Peyer's patch (tissue), 4 donors: ENCODE measurements at regions not wholly inside any gene's neighbourhood (a gene's known extent, or its start where the extent isn't known, plus 50 kb on each side); places are given as distances from the start of the nearest gene placed in this dataset.

Experiments
- DNase-seq, 3 donors: peaks; one replicate each; pipeline ENCODE4 v3.0.0-alpha.2; 2017 to 2019
- H3K27ac ChIP-seq, 4 donors: fragments of 200-600 bp; sonication (generic); one replicate each; pipeline ENCODE4 v1.5.1; 2016 to 2019
- H3K27me3 ChIP-seq, 2 donors: fragments of 200-600 bp; sonication (generic); one replicate each; pipeline ENCODE4 v1.5.1; 2019
- H3K36me3 ChIP-seq, 3 donors: fragments of 200-600 bp; sonication (generic); one replicate each; pipeline ENCODE4 v1.5.1; 2016 to 2019
- H3K4me1 ChIP-seq, 4 donors: fragments of 200-600 bp; sonication (generic); one replicate each; pipeline ENCODE4 v1.5.1; 2016 to 2019
- H3K4me3 ChIP-seq, 4 donors: fragments of 200-600 bp; sonication (generic); 1 replicate in 3 of 4; 2 replicates in 1 of 4; pipeline ENCODE4 v1.5.1; 2016 to 2019; ENCODE audit warnings: mild to moderate bottlenecking in 1 of 4
- H3K9me3 ChIP-seq, 4 donors: fragments of 200-600 bp; sonication (generic); one replicate each; pipeline ENCODE4 v1.5.1; 2016 to 2019; ENCODE audit warnings: mild to moderate bottlenecking in 1 of 4
- CTCF ChIP-seq, 6 experiments: fragments of 450-650 bp in 4 of 6; fragments of 200-600 bp in 2 of 6; sonication (generic) in 1 of 6; IDR thresholded peaks; one replicate each; pipeline ENCODE4 v1.5.1; 2017 to 2019; ENCODE audit warnings: antibody characterized with exemption in 6 of 6, mild to moderate bottlenecking in 3 of 6, moderate library complexity in 1 of 6
- POLR2A ChIP-seq, 2 donors: fragments of 450-650 bp; IDR thresholded peaks; one replicate each; pipeline ENCODE4 v1.5.1; 2017; ENCODE audit warnings: antibody characterized with exemption in 2 of 2, mild to moderate bottlenecking in 2 of 2, moderate library complexity in 2 of 2

- Histone ChIP-seq H3K36me3 (no peaks in the 10 kb centered on the region), H3K4me3 (no peak overlapping the region), H3K4me1 (no peaks in the 10 kb centered on the region), H3K27ac (no peak overlapping the region), H3K27me3 (no peaks in the 10 kb centered on the region), H3K9me3 (no peaks in the 10 kb centered on the region)
- TF ChIP-seq POLR2A (IDR thresholded peaks at IDR 0.05) (no peak), CTCF (IDR thresholded peaks at IDR 0.05) (no peak)
- no peak for DNase-seq
Measured at GRCh38 chr13:90120026-90120425, 1227.5 kb upstream of the MIR17HG start.

- TF ChIP-seq CTCF (IDR thresholded peaks at IDR 0.05): no peak
- no peak for TF ChIP-seq POLR2A (IDR thresholded peaks at IDR 0.05)
- Histone ChIP-seq H3K4me3 (no peak overlapping the region), H3K27me3 (no peaks in the 10 kb centered on the region), H3K4me1 (no peaks in the 10 kb centered on the region), H3K36me3 (no peaks in the 10 kb centered on the region), H3K27ac (no peak overlapping the region), H3K9me3 (no peaks in the 10 kb centered on the region)
- DNase-seq: no peak
Measured at GRCh38 chr13:90121784-90122183, 1225.7 kb upstream of the MIR17HG start.

GRCh38 chr13:90122531-90122930 lies 1225.0 kb upstream of the MIR17HG start:
- Histone ChIP-seq H3K36me3 (no peaks in the 10 kb centered on the region), H3K27ac (no peak overlapping the region), H3K9me3 (no peaks in the 10 kb centered on the region), H3K4me3 (no peak overlapping the region), H3K4me1 (no peaks in the 10 kb centered on the region), H3K27me3 (no peaks in the 10 kb centered on the region)
- TF ChIP-seq CTCF (IDR thresholded peaks at IDR 0.05) (no peak), POLR2A (IDR thresholded peaks at IDR 0.05) (no peak)
- no peak for DNase-seq

GRCh38 chr13:90135558-90135957 lies 1211.9 kb upstream of the MIR17HG start:
- no peaks in the 10 kb centered on the region for H3K9me3 ChIP-seq
- TF ChIP-seq POLR2A (IDR thresholded peaks at IDR 0.05): no peak
- no peak for TF ChIP-seq CTCF (IDR thresholded peaks at IDR 0.05)
- H3K4me3 ChIP-seq: no peak overlapping the region
- no peaks in the 10 kb centered on the region for H3K36me3 ChIP-seq
- H3K27ac ChIP-seq: no peak overlapping the region
- DNase-seq: no peak
- H3K27me3 ChIP-seq: no peaks in the 10 kb centered on the region
- no peaks in the 10 kb centered on the region for H3K4me1 ChIP-seq

- H3K9me3 ChIP-seq: no peaks in the 10 kb centered on the region
- no peaks in the 10 kb centered on the region for H3K4me1 ChIP-seq
- DNase-seq: no peak
- H3K27me3 ChIP-seq: no peaks in the 10 kb centered on the region
- TF ChIP-seq POLR2A (IDR thresholded peaks at IDR 0.05): no peak
- no peak for TF ChIP-seq CTCF (IDR thresholded peaks at IDR 0.05)
- no peak overlapping the region for H3K4me3 ChIP-seq
- H3K27ac ChIP-seq: no peak overlapping the region
- no peaks in the 10 kb centered on the region for H3K36me3 ChIP-seq
Measured at GRCh38 chr13:90142251-90142650, 1205.2 kb upstream of the MIR17HG start.

GRCh38 chr13:90154311-90154960 lies 1193.1 kb upstream of the MIR17HG start:
- H3K36me3 ChIP-seq: no peaks in the 10 kb centered on the region
- no peaks in the 10 kb centered on the region for H3K4me1 ChIP-seq
- no peaks in the 10 kb centered on the region for H3K9me3 ChIP-seq
- H3K27ac ChIP-seq: no peak overlapping the region
- H3K27me3 ChIP-seq: no peaks in the 10 kb centered on the region
- no peak for DNase-seq
- no peak overlapping the region for H3K4me3 ChIP-seq
- TF ChIP-seq POLR2A (IDR thresholded peaks at IDR 0.05) (no peak), CTCF (IDR thresholded peaks at IDR 0.05) (no peak)
